ENCODE measurements at regions not wholly inside any gene's neighbourhood (a gene's known extent, or its start where the extent isn't known, plus 50 kb on each side); places are given as distances from the start of the nearest gene placed in this dataset.

GRCh38 chr12:86526060-86526595 is 269.9 kb upstream of the MGAT4C start:
- no peaks in the 10 kb centered on the region for H3K36me3 ChIP-seq (replicated peaks in 1 of 2)
- no peaks in the 10 kb centered on the region for H3K4me1 ChIP-seq (replicated peaks in 1 of 2)
- no peaks in the 10 kb centered on the region for H3K9me3 ChIP-seq (replicated peaks in 1 of 3)
- intact Hi-C loops (cut with DNase I) = no loop called here
- no peaks in the 10 kb centered on the region for H3K27me3 ChIP-seq
- H3K4me3 ChIP-seq = no peak overlapping the region
- TF ChIP-seq CTCF (IDR thresholded peaks at IDR 0.05) = no peak
- TF ChIP-seq POLR2A (IDR thresholded peaks at IDR 0.05) = no peak
- 80 to 95% (median 89%) methylated on average over 1 to 4 of the region's 4 CpGs for WGBS, 4 donors
- DNase-seq = no peak
- no peak overlapping the region for H3K27ac ChIP-seq

- Histone ChIP-seq H3K9me3 (replicated peaks in 1 of 3) (no peaks in the 10 kb centered on the region), H3K4me3 (no peak overlapping the region), H3K27me3 (no peaks in the 10 kb centered on the region), H3K27ac (no peak overlapping the region), H3K36me3 (replicated peaks in 1 of 2) (no peaks in the 10 kb centered on the region), H3K4me1 (replicated peaks in 1 of 2) (no peaks in the 10 kb centered on the region)
- TF ChIP-seq POLR2A (IDR thresholded peaks at IDR 0.05) (no peak), CTCF (IDR thresholded peaks at IDR 0.05) (no peak)
- DNase-seq = no peak
- intact Hi-C loops (cut with DNase I) = no loop called here
- 80 to 90% (median 87%) methylated on average over 3 of the region's 3 CpGs for WGBS, 4 donors
These were observed 267.7 kb upstream of the MGAT4C start for GRCh38 chr12:86523844-86524243.

- intact Hi-C loops (cut with DNase I) = no loop called here
- WGBS, 4 donors = 70 to 76% (median 74%) methylated on average over 1 of the region's 1 CpG
- H3K4me3 ChIP-seq = no peak overlapping the region
- no peak overlapping the region for H3K27ac ChIP-seq
- TF ChIP-seq POLR2A (IDR thresholded peaks at IDR 0.05) (no peak), CTCF (IDR thresholded peaks at IDR 0.05) (no peak)
- H3K27me3 ChIP-seq = no peaks in the 10 kb centered on the region
- H3K4me1 ChIP-seq (replicated peaks in 1 of 2) = no peaks in the 10 kb centered on the region
- H3K9me3 ChIP-seq (replicated peaks in 1 of 3) = no peaks in the 10 kb centered on the region
- H3K36me3 ChIP-seq (replicated peaks in 1 of 2) = no peaks in the 10 kb centered on the region
- DNase-seq = no peak
These were observed 265.7 kb upstream of the MGAT4C start for GRCh38 chr12:86521870-86522269.

DNA sequence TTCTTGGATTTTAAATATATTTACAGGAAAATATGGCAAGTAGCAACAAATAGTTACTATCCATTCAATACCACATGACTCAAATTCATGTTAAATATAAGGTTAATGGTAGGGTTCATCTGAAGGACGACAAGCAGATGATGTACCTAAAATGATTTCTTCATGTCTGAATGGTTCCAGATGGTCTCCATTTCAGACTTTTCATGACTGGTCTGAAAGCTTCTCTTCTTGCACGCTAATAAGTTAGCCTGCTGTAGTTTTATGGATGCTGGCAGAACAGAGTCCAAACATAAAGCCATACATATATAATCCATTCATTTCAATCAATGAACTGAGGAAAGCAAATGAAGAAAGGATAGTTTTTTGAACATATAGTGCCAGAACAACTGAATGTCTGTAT is 257.0 kb upstream of the MGAT4C start:
- Histone ChIP-seq H3K36me3 (replicated peaks in 1 of 2) (no peaks in the 10 kb centered on the region), H3K4me1 (replicated peaks in 1 of 2) (no peaks in the 10 kb centered on the region), H3K27me3 (no peaks in the 10 kb centered on the region), H3K9me3 (replicated peaks in 1 of 3) (no peaks in the 10 kb centered on the region), H3K27ac (no peak overlapping the region), H3K4me3 (no peak overlapping the region)
- no peak for DNase-seq
- no peak for TF ChIP-seq CTCF (IDR thresholded peaks at IDR 0.05)
- no peak for TF ChIP-seq POLR2A (IDR thresholded peaks at IDR 0.05)
- 60 to 74% (median 64%) methylated on average over 2 of the region's 2 CpGs for WGBS, 4 donors
- intact Hi-C loops (cut with DNase I) = no loop called here
